ENCODE measurements at regions not wholly inside any gene's neighbourhood (a gene's known extent, or its start where the extent isn't known, plus 50 kb on each side); places are given as distances from the start of the nearest gene placed in this dataset.

- peak; percentile 22 for DNase-seq
Observed at GRCh38 chr4:125440814-125441213, 126.1 kb downstream of the FAT4 start.

DNA sequence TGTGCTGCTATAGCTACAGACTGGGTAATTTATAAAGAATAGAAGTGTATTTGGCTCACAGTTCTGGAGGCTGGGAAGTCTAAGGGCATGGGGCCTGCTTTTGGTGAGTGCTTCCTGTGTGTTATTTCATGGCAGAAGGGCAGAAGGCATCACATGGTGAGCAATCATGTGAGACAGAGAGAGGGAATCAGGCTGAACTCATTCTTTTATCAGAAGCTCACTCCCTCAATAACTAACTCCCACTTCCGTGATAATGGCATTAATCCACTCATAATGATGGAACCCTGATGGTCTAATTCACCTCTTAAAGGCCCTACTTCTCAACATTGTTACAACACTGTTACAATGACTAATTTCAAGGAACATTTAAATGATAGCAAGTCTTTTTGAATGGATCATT, 129.4 kb downstream of the FAT4 start:
- no peak for DNase-seq

DNA sequence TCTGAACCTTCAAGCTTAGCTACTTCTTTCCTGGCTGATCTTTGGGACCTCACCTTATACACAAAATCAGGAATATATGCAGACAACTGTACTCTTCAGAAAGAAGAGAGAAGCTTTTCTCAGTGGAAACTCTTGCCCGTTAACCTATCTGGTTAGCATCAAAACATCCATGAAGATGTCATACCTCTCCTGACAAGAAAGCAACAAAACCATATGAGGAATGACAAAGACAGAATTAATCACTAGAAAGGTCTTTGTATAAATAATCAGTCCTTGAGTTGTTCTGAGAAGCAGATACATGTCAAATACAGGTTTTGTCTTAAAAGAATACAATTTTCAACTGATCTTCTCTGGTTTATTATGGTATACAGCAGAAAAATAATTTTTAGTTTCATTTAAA, 130.8 kb downstream of the FAT4 start:
- no peak for DNase-seq

- DNase-seq: no peak
Observed at GRCh38 chr4:125447551-125448290, 133.0 kb downstream of the FAT4 start.

DNA sequence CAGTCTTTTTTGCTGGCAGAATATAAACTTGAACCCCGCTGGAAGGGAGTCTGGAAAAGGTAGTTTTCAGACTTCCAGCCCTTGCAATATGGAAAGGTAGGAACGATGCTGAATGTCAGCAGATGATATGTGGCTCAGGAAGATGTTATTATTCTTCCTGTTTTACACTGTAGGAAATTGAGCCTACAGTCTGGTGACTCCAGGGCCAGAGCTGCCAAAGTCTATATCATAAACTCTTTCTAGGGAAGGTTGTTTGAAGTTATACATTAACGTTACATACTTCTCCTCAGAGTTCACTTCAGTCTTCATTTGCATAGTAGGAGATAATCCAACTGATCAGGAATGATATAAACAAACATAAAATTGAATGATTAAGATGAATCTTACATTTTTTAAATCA, 141.3 kb downstream of the FAT4 start:
- no peak for DNase-seq

DNA sequence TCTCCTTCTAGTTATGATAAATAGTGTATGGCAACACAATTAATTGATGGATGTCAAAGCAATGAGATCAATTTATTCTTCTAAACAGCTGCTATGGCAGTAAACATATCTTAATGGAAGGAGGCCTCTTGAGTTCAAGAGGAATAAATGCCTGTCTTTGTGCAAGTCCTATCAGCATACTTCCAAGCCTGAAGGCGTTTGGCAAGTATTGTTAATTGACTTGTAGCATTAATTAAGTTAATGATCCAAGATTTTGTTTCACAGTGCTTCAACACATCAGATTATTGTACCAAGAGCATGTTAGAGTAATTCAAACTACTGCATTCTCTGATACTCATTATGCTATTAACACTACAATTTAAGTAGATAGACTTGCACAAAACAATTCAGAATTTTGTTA, 144.8 kb downstream of the FAT4 start:
- peak; percentile 55 for DNase-seq

- DNase-seq: no peak
Observed at GRCh38 chr4:125461676-125462363, 147.1 kb downstream of the FAT4 start.

GRCh38 chr4:125464146-125464545, 149.4 kb downstream of the FAT4 start:
- no peak for DNase-seq

DNA sequence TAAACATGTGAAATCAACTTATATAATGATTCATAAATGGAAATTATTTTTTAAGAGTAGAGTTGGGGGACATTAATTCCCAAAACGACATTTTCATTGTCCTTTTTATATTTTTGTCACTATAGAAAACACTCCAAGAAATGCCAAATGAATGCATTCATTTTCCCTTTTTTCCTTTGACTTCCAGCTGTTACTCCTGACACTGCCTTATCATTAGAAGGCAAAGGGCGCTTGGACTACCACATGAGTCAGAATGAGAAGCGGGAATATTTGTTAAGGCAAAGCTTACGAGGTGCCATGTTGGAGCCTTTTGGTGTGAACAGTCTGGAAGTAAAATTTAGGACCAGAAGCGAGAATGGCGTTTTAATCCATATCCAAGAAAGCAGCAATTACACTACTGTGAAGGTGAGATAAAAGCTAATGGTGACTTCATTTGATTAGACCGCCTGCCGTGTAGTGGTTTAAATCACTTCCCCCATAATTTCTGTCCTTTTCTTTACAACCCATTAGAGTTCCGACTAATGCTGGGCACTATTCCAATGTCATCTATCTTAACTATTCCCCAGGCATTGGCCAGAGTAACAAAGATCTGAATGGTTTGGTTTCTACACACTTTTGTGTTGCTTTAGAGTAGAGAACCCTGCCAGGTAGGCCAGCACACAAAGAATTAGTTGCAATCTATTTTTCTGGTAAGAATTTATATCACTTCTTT, 166.7 kb downstream of the FAT4 start:
- peak; percentile 97 for DNase-seq

- DNase-seq: no peak
Observed at GRCh38 chr4:125482822-125483221, 168.1 kb downstream of the FAT4 start.

DNA sequence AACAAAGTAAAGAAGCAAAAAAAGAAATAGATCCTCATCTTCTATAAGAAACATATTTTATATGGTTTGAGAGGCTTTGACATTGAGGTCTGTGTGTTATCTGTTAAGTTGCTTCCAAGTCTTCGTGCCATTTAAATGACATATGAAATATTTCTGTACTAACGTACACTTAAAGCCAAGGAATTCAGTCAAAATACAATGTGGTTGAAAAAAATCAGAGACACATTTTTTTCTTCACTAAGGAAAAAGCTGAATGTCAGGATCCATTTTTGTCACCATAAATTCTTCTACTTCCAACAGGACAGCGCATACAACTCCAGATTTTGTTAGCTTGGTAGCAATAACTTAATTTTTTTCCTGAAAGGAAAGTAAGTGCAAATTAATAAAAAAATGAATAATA, 168.5 kb downstream of the FAT4 start:
- DNase-seq: no peak

DNA sequence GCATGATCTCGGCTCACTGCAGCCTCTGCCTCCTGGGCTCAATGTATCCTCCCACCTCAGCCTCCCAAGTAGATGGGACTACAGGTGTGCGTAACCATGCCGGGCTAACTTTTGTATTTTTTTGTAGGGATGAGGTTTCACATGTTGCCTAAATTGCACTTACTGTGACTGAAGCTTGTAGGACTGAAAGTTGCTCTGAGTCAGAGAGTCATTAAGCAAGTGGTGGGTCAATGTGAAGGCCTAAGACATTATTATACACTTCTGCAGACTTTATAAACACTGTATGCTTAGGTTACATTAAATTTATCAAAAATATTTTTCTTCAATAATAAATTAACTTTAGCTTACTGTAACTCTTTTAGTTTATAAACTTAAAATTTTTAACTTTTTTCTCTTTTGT, 170.2 kb downstream of the FAT4 start:
- DNase-seq: no peak

- DNase-seq: no peak
Observed at GRCh38 chr4:125486351-125486750, 171.6 kb downstream of the FAT4 start.

DNA sequence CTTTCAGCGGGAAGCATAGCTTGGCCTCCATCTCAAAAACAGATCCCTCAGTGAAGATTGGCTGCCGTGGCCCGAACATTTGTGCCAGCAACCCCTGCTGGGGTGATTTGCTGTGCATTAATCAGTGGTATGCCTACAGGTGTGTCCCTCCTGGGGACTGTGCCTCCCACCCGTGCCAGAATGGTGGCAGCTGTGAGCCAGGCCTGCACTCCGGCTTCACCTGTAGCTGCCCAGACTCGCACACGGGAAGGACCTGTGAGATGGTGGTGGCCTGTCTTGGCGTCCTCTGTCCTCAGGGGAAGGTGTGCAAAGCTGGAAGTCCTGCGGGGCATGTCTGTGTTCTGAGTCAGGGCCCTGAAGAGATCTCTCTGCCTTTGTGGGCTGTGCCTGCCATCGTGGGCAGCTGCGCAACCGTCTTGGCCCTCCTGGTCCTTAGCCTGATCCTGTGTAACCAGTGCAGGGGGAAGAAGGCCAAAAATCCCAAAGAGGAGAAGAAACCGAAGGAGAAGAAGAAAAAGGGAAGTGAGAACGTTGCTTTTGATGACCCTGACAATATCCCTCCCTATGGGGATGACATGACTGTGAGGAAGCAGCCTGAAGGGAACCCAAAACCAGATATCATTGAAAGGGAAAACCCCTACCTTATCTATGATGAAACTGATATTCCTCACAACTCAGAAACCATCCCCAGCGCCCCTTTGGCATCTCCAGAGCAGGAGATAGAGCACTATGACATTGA, 175.4 kb downstream of the FAT4 start:
- DNase-seq: peak; percentile 3

DNA sequence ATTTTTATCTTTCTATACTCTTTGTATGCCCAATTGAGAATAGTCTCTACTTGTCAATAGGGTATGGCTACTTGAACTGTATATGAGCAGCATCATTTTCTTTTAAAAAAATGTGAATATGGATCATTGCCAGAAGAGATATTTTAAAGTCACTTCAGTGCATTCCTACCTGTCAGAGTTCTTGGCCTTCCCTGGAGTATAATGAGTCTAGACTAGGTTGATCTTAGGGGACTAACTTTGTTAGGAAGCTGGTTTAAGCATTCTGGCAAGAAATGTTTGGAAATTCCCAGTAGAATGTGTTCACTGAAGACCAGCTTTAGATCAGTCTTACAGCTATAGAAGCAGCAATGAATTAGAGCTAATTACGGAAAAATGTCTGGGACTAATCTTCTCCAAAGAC, 178.2 kb downstream of the FAT4 start:
- no peak for DNase-seq

- no peak for DNase-seq
Observed at GRCh38 chr4:125497861-125498260, 183.1 kb downstream of the FAT4 start.

- DNase-seq: no peak
Observed at GRCh38 chr4:125498981-125499380, 184.2 kb downstream of the FAT4 start.

- DNase-seq: no peak
Observed at GRCh38 chr4:125501090-125501489, 186.3 kb downstream of the FAT4 start.

DNA sequence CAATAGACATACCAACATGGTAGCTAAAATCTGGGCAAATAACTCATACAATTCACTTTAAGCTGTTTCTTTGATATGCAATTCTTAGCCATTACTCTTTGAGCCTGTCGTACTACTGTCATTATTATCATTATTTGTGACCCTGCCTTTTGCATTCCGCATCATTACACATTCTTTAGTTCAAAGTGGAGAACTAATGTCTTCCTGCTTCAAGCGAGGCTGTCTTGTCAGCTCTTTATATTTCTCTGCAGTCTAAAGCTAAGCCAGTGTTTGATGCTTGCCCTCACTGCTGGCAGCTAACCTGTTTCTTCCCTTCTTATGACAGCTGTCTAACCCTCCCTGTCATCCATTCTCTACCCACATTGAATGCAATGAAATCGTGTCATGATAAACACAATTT, 186.8 kb downstream of the FAT4 start:
- DNase-seq: no peak

- DNase-seq: no peak
Observed at GRCh38 chr4:125505621-125506020, 190.9 kb downstream of the FAT4 start.

GRCh38 chr4:125507141-125507540, 192.4 kb downstream of the FAT4 start:
- no peak for DNase-seq

- no peak for DNase-seq
Observed at GRCh38 chr4:125511715-125512114, 197.0 kb downstream of the FAT4 start.

GRCh38 chr4:125515016-125515415, 200.3 kb downstream of the FAT4 start:
- no peak for DNase-seq
